Tibial nerve (tissue), 4 donors: ENCODE measurements at regions not wholly inside any gene's neighbourhood (a gene's known extent, or its start where the extent isn't known, plus 50 kb on each side); places are given as distances from the start of the nearest gene placed in this dataset.

Source experiments
- CTCF ChIP-seq, 5 experiments: fragments of 200-600 bp in 3 of 5; fragments of 450-650 bp in 2 of 5; sonication (generic) in 3 of 5; IDR thresholded peaks; one replicate each; pipeline ENCODE4 v1.5.1; 2016 to 2019; ENCODE audit warnings: antibody characterized with exemption in 5 of 5, mild to moderate bottlenecking in 3 of 5, moderate library complexity in 2 of 5
- EP300 ChIP-seq, 2 donors: sonication (generic); formaldehyde crosslinking; IDR thresholded peaks; one replicate each; pipeline ENCODE4 v1.6.1; 2017; ENCODE audit warnings: antibody characterized with exemption in 2 of 2, mild to moderate bottlenecking in 1 of 2
- POLR2A ChIP-seq, 2 donors: fragments of 450-650 bp; IDR thresholded peaks; one replicate each; pipeline ENCODE4 v1.6.1; 2017; ENCODE audit warnings: antibody characterized with exemption in 2 of 2, mild to moderate bottlenecking in 2 of 2, moderate library complexity in 2 of 2

DNA sequence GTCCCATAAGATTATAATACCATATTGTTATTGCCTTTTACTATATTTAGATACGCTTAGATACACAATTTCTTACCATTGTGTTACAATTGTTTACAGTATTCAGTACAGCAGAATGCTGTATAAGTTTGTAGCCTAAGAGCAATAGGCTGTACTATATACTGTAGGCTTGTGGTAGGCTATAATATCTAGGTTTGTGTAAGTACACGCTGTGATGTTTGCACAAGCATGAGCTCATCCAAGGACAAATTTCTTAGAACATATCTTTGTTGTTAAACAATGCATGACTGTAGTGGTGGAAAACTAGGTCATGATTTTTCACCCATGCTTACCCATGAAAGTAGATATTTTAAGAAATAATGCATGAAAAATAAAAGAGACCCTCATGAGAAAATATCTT, 509.4 kb upstream of the CDH18 start:
- TF ChIP-seq CTCF (IDR thresholded peaks at IDR 0.05) = no peak
- no peak for TF ChIP-seq POLR2A (IDR thresholded peaks at IDR 0.05)
- no peak for TF ChIP-seq EP300 (IDR thresholded peaks at IDR 0.05)
